ENCODE measurements at regions not wholly inside any gene's neighbourhood (a gene's known extent, or its start where the extent isn't known, plus 50 kb on each side); places are given as distances from the start of the nearest gene placed in this dataset.

DNA sequence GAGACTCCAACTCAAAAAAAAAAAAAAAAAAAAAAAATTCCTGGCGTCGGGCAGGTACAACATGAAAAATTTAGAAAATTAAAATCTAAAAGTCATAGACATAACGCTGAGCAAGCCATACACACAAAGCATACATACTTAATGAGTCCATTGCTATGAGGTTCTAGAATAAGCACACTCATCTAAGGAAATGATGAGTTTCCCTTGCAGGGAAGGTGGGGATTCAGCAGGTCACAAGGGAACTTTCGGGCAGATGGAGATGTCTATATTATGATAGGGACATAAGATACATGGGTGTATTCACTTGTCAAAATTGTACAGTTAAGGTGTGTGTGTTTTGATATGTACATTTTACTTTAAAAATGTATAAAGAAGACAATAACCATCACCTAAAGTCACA lies 120.2 kb upstream of the LIPC start:
- ChIA-PET CTCF (no interaction called here), POLR2A (no interaction called here)
- Histone ChIP-seq H3K36me3 (ENCODE audit: control insufficient read depth, insufficient read depth, low read length) (no peaks in the 10 kb centered on the region), H3K4me3 (ENCODE audit: low read depth, low read length) (no peak overlapping the region), H3K27me3 (replicated peaks; ENCODE audit: control insufficient read depth, insufficient read depth, low read length) (no peaks in the 10 kb centered on the region; the same call in 1 of the 2 replicates), H3K4me1 (no peaks in the 10 kb centered on the region), H3K9me3 (no peaks in the 10 kb centered on the region)
- no peak for TF ChIP-seq CTCF (IDR thresholded peaks at IDR 0.05; ENCODE audit: insufficient read depth in 1 of 2, low read depth in 1 of 2, low read length in 1 of 2, severe bottlenecking in 1 of 2, unreplicated experiment in 1 of 2)
- intact Hi-C loops (cut with micrococcal nuclease; ENCODE audit: unreplicated experiment): no loop called here
- H3K9me3 Mint-ChIP-seq (ENCODE audit: unreplicated experiment): no peaks in the 10 kb centered on the region
- no peak overlapping the region for H3K27ac Mint-ChIP-seq (ENCODE audit: unreplicated experiment)
- no TSS peak for BruUV-seq (replicated peaks)
- no peak overlapping the region for H3K4me3 Mint-ChIP-seq (ENCODE audit: unreplicated experiment)
- no peaks in the 10 kb centered on the region for H3K36me3 Mint-ChIP-seq (ENCODE audit: insufficient read depth, unreplicated experiment)
- no peak for DNase-seq
- H3K4me1 Mint-ChIP-seq (ENCODE audit: low read depth, unreplicated experiment): no peaks in the 10 kb centered on the region
- no peaks in the 10 kb centered on the region for H3K27me3 Mint-ChIP-seq (ENCODE audit: insufficient read depth, unreplicated experiment)

DNA sequence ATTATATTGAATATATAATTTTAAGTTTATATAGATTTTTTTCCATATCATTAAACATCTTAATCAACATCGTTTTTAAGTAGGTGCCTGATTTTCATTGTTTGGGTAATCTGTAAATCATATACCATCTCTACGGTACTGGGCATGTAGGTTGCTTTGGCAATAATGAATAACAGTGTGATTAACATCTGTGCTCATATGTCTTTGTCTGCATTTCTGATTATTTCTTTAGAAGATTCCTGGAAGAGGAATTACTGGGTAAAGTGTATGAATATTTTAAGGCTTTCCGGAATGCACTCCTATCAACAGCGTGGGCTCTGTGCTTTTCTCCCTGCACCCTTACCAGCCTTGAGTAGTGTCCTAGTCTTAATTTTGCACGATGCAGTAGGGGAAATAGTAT lies 119.8 kb upstream of the LIPC start:
- Mint-ChIP-seq H3K4me3 (ENCODE audit: unreplicated experiment) (no peak overlapping the region), H3K27ac (ENCODE audit: unreplicated experiment) (no peak overlapping the region), H3K4me1 (ENCODE audit: low read depth, unreplicated experiment) (no peaks in the 10 kb centered on the region), H3K9me3 (ENCODE audit: unreplicated experiment) (no peaks in the 10 kb centered on the region), H3K27me3 (ENCODE audit: insufficient read depth, unreplicated experiment) (no peaks in the 10 kb centered on the region), H3K36me3 (ENCODE audit: insufficient read depth, unreplicated experiment) (no peaks in the 10 kb centered on the region)
- POLR2A ChIA-PET: no interaction called here
- TF ChIP-seq CTCF (IDR thresholded peaks at IDR 0.05; ENCODE audit: insufficient read depth in 1 of 2, low read depth in 1 of 2, low read length in 1 of 2, severe bottlenecking in 1 of 2, unreplicated experiment in 1 of 2): no peak
- Histone ChIP-seq H3K36me3 (ENCODE audit: control insufficient read depth, insufficient read depth, low read length) (no peaks in the 10 kb centered on the region), H3K4me1 (no peaks in the 10 kb centered on the region), H3K4me3 (ENCODE audit: low read depth, low read length) (no peak overlapping the region), H3K9me3 (no peaks in the 10 kb centered on the region), H3K27me3 (replicated peaks; ENCODE audit: control insufficient read depth, insufficient read depth, low read length) (no peaks in the 10 kb centered on the region; the same call in 1 of the 2 replicates)
- intact Hi-C loops (cut with micrococcal nuclease; ENCODE audit: unreplicated experiment): no loop called here
- no peak for DNase-seq
- CTCF ChIA-PET: no interaction called here
- BruUV-seq (replicated peaks): no TSS peak

DNA sequence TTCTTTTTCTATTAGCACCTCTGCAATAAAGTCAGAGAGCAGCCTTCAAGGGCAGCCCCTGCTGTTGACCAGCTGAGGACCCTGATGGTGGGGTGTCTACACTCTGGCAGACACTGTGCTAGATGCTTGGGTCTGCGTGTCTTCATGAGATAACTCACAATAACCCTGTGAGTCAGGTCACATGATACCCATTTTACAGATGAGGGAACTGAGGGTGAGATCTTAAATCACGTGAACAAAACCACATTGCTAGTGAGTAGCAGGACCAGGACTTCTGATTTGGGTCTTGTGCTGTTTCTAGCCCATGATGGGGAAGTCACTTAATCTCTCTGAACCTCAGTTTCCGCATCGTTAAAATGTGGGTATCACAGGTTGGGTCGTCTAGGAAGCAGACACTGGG lies 118.5 kb upstream of the LIPC start:
- Mint-ChIP-seq H3K4me3 (ENCODE audit: unreplicated experiment) (no peak overlapping the region), H3K9me3 (ENCODE audit: unreplicated experiment) (no peaks in the 10 kb centered on the region), H3K4me1 (ENCODE audit: low read depth, unreplicated experiment) (no peaks in the 10 kb centered on the region), H3K27me3 (ENCODE audit: insufficient read depth, unreplicated experiment) (no peaks in the 10 kb centered on the region), H3K36me3 (ENCODE audit: insufficient read depth, unreplicated experiment) (no peaks in the 10 kb centered on the region), H3K27ac (ENCODE audit: unreplicated experiment) (no peak overlapping the region)
- no peak for TF ChIP-seq CTCF (IDR thresholded peaks at IDR 0.05; ENCODE audit: insufficient read depth in 1 of 2, low read depth in 1 of 2, low read length in 1 of 2, severe bottlenecking in 1 of 2, unreplicated experiment in 1 of 2)
- ChIA-PET CTCF (no interaction called here), POLR2A (no interaction called here)
- intact Hi-C loops (cut with micrococcal nuclease; ENCODE audit: unreplicated experiment): no loop called here
- H3K4me1 ChIP-seq: no peaks in the 10 kb centered on the region
- H3K4me3 ChIP-seq (ENCODE audit: low read depth, low read length): no peak overlapping the region
- H3K27me3 ChIP-seq (replicated peaks; ENCODE audit: control insufficient read depth, insufficient read depth, low read length): no peaks in the 10 kb centered on the region; the same call in 1 of the 2 replicates
- DNase-seq: no peak
- no peaks in the 10 kb centered on the region for H3K9me3 ChIP-seq
- BruUV-seq (replicated peaks): no TSS peak
- no peaks in the 10 kb centered on the region for H3K36me3 ChIP-seq (ENCODE audit: control insufficient read depth, insufficient read depth, low read length)
